Neural cell (in vitro differentiated cells): ENCODE measurements at regions not wholly inside any gene's neighbourhood (a gene's known extent, or its start where the extent isn't known, plus 50 kb on each side); places are given as distances from the start of the nearest gene placed in this dataset.

Experiments
- H2AFZ ChIP-seq: fragments of 200-600, 300-800 bp; sonication (generic), shearing (Covaris generic); 2 replicates; pipeline ENCODE4 v1.6.0; 2014; ENCODE audit warnings: low read depth, mild to moderate bottlenecking, antibody characterized with exemption, low read length, moderate library complexity
- H3F3A ChIP-seq: fragments of 200-600 bp; shearing (Covaris generic); 2 replicates; pipeline ENCODE4 v1.6.1; 2016; ENCODE audit warnings: mild to moderate bottlenecking, moderate library complexity, mixed read lengths, antibody characterized with exemption, low read length; ENCODE audit not compliant: insufficient read depth, poor library complexity, severe bottlenecking
- H3K27ac ChIP-seq: fragments of 200-600, 300-800 bp; sonication (generic), shearing (Covaris generic); 2 replicates; pipeline ENCODE4 v1.5.1; 2014; ENCODE audit warnings: mild to moderate bottlenecking, low read length, moderate library complexity
- H3K27me3 ChIP-seq: fragments of 300-800, 200-600 bp; sonication (generic), shearing (Covaris generic); 2 replicates; pipeline ENCODE4 v1.6.0; 2014; ENCODE audit warnings: mild to moderate bottlenecking, low read depth, low read length, moderate library complexity; ENCODE audit not compliant: insufficient read depth
- H3K36me3 ChIP-seq: fragments of 300-800, 200-600 bp; sonication (generic), shearing (Covaris generic); 2 replicates; pipeline ENCODE4 v1.5.1; 2014; ENCODE audit warnings: mild to moderate bottlenecking, antibody characterized with exemption, low read length, moderate library complexity; ENCODE audit not compliant: insufficient read depth
- H3K4me2 ChIP-seq: fragments of 300-800, 200-600 bp; sonication (generic), shearing (Covaris generic); 2 replicates; pipeline ENCODE4 v1.6.0; 2014; ENCODE audit warnings: mild to moderate bottlenecking, low read length
- H3K4me3 ChIP-seq: fragments of 300-800, 200-600 bp; sonication (generic), shearing (Covaris generic); 2 replicates; pipeline ENCODE4 v1.5.1; 2014; ENCODE audit warnings: mild to moderate bottlenecking, low read length, moderate library complexity
- H3K79me2 ChIP-seq: fragments of 200-600 bp; shearing (Covaris generic); replicated peaks from 2 replicates; pipeline ENCODE4 v1.6.0; 2014; ENCODE audit warnings: mild to moderate bottlenecking, low read length, moderate library complexity; ENCODE audit not compliant: insufficient read depth
- H3K9ac ChIP-seq: fragments of 300-800, 200-600 bp; sonication (generic), shearing (Covaris generic); 2 replicates; pipeline ENCODE4 v1.6.1; 2016; ENCODE audit warnings: mild to moderate bottlenecking, low read length, mixed read lengths
- H3K9me2 ChIP-seq: fragments of 200-600 bp; shearing (Covaris generic); 2 replicates; pipeline ENCODE4 v1.6.1; 2016; ENCODE audit warnings: mild to moderate bottlenecking, low read length, mixed read lengths; ENCODE audit not compliant: insufficient read depth
- H3K9me3 ChIP-seq: fragments of 200-600, 300-800 bp; sonication (generic), shearing (Covaris generic); 2 replicates; pipeline ENCODE4 v1.6.1; 2016; ENCODE audit warnings: mild to moderate bottlenecking, mixed run types, low read length, moderate library complexity, mixed read lengths
- H4K20me1 ChIP-seq: fragments of 200-600 bp; shearing (Covaris generic); 2 replicates; pipeline ENCODE4 v1.6.1; 2016; ENCODE audit warnings: mild to moderate bottlenecking, mixed run types; ENCODE audit not compliant: insufficient read depth
- EP300 ChIP-seq: fragments of 450-650 bp; conservative IDR thresholded peaks from 2 replicates; pipeline ENCODE4 v1.6.1; 2014; ENCODE audit warnings: antibody characterized with exemption, mild to moderate bottlenecking, moderate library complexity; ENCODE audit not compliant: poor library complexity, severe bottlenecking
- EZH2 ChIP-seq: fragments of 200-600, 300-800 bp; shearing (Covaris generic), sonication (generic); IDR thresholded peaks from 2 replicates; pipeline ENCODE4 v1.6.1; 2014; ENCODE audit warnings: antibody characterized with exemption, low read length, borderline replicate concordance, mild to moderate bottlenecking; ENCODE audit not compliant: insufficient read depth, poor library complexity, severe bottlenecking
- MXI1 ChIP-seq: fragments of 450-650 bp; conservative IDR thresholded peaks from 2 replicates; pipeline ENCODE4 v1.6.1; 2014; ENCODE audit warnings: antibody characterized with exemption, mild to moderate bottlenecking; ENCODE audit not compliant: poor library complexity, severe bottlenecking
- POLR2AphosphoS5 ChIP-seq: IDR thresholded peaks from 2 replicates; pipeline ENCODE4 v1.6.1; 2012
- RAD21 ChIP-seq: fragments of 450-650 bp; conservative IDR thresholded peaks from 2 replicates; pipeline ENCODE4 v1.6.1; 2014; ENCODE audit warnings: antibody characterized with exemption, mild to moderate bottlenecking, moderate library complexity
- SMC3 ChIP-seq: fragments of 450-650 bp; conservative IDR thresholded peaks from 2 replicates; pipeline ENCODE4 v1.6.1; 2014; ENCODE audit warnings: antibody characterized with exemption, mild to moderate bottlenecking, moderate library complexity; ENCODE audit not compliant: poor library complexity
- TAF1 ChIP-seq: IDR thresholded peaks from 2 replicates; pipeline ENCODE4 v1.6.1; 2012; ENCODE audit warnings: low read depth
- TF ChIP-seq, protein P1 (sequence below): IDR thresholded peaks from 2 replicates; pipeline ENCODE4 v1.6.1; 2012; ENCODE audit warnings: borderline replicate concordance
- TF ChIP-seq, protein P2 (sequence below): fragments of 450-650 bp; IDR thresholded peaks from 2 replicates; pipeline ENCODE4 v1.5.1; 2014; ENCODE audit warnings: antibody characterized with exemption, mild to moderate bottlenecking, moderate library complexity; ENCODE audit not compliant: poor library complexity, severe bottlenecking

- H3K27ac ChIP-seq = no peak overlapping the region
- H3K9me2 ChIP-seq = no peaks in the 10 kb centered on the region
- no peak overlapping the region for H3K4me3 ChIP-seq
- H3K79me2 ChIP-seq = no peaks in the 10 kb centered on the region
- no peaks in the 10 kb centered on the region for H3K27me3 ChIP-seq
- H3F3A ChIP-seq = no peaks in the 10 kb centered on the region
- H3K4me2 ChIP-seq = no peak overlapping the region
- no peaks in the 10 kb centered on the region for H3K9me3 ChIP-seq
- H3K9ac ChIP-seq = no peak overlapping the region
- H4K20me1 ChIP-seq = no peaks in the 10 kb centered on the region
- no peaks in the 10 kb centered on the region for H3K36me3 ChIP-seq
- H2AFZ ChIP-seq = no peak overlapping the region
- TF ChIP-seq EZH2 = no peak
- TF ChIP-seq EP300 = no peak
- no peak for TF ChIP-seq TAF1
- TF ChIP-seq POLR2AphosphoS5 = no peak
- no peak for TF ChIP-seq RAD21
- no peak for TF ChIP-seq MXI1
- no peak for TF ChIP-seq SMC3
- TF ChIP-seq, protein P1, sequence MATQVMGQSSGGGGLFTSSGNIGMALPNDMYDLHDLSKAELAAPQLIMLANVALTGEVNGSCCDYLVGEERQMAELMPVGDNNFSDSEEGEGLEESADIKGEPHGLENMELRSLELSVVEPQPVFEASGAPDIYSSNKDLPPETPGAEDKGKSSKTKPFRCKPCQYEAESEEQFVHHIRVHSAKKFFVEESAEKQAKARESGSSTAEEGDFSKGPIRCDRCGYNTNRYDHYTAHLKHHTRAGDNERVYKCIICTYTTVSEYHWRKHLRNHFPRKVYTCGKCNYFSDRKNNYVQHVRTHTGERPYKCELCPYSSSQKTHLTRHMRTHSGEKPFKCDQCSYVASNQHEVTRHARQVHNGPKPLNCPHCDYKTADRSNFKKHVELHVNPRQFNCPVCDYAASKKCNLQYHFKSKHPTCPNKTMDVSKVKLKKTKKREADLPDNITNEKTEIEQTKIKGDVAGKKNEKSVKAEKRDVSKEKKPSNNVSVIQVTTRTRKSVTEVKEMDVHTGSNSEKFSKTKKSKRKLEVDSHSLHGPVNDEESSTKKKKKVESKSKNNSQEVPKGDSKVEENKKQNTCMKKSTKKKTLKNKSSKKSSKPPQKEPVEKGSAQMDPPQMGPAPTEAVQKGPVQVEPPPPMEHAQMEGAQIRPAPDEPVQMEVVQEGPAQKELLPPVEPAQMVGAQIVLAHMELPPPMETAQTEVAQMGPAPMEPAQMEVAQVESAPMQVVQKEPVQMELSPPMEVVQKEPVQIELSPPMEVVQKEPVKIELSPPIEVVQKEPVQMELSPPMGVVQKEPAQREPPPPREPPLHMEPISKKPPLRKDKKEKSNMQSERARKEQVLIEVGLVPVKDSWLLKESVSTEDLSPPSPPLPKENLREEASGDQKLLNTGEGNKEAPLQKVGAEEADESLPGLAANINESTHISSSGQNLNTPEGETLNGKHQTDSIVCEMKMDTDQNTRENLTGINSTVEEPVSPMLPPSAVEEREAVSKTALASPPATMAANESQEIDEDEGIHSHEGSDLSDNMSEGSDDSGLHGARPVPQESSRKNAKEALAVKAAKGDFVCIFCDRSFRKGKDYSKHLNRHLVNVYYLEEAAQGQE = no peak
- TF ChIP-seq, protein P2, sequence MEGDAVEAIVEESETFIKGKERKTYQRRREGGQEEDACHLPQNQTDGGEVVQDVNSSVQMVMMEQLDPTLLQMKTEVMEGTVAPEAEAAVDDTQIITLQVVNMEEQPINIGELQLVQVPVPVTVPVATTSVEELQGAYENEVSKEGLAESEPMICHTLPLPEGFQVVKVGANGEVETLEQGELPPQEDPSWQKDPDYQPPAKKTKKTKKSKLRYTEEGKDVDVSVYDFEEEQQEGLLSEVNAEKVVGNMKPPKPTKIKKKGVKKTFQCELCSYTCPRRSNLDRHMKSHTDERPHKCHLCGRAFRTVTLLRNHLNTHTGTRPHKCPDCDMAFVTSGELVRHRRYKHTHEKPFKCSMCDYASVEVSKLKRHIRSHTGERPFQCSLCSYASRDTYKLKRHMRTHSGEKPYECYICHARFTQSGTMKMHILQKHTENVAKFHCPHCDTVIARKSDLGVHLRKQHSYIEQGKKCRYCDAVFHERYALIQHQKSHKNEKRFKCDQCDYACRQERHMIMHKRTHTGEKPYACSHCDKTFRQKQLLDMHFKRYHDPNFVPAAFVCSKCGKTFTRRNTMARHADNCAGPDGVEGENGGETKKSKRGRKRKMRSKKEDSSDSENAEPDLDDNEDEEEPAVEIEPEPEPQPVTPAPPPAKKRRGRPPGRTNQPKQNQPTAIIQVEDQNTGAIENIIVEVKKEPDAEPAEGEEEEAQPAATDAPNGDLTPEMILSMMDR = no peak
Observed at GRCh38 chr12:19941096-19941495, 427.2 kb upstream of the PDE3A start.

DNA sequence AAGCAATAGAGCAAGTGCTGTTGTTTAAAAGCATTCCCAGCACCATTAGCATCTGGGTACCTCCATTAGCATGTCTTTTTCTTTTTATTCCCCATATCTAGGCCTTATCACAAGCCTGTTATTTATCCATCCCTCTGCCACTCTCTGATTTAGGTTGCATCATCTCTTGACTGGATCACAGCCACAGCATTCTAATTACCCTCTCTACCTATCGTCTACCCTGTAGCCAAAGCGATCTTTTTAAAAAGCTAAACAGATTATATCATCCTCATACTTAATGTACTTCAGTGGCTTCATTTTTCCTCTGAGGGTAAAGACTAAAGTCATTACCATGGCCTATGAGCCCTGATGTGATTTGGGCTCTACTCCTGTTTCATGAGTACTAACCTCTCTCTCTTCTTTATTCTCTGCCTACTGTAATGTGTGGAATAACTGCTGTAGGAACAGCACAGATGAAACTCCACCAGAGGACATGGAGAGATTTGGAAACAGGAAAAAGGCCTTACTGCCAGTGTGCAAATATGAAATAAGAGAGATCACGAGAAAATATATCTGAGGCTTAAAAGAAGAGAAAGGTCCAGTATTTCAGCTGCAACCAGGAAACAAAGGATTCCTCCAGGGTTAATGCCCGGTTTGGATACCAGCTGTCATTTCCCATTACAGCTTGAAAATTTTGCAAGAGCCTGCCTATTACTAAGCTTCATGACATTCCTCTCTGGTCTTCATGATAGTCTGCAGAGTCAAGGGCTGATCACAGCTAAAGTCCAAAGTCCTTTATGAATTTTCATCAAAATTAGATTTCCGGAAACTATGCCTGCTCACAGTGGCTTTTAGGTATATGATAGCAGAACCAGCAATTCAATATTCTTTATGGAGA lies 422.5 kb upstream of the PDE3A start:
- Histone ChIP-seq H3K9me3 (no peaks in the 10 kb centered on the region), H3F3A (no peaks in the 10 kb centered on the region), H3K79me2 (no peaks in the 10 kb centered on the region), H3K36me3 (no peaks in the 10 kb centered on the region), H2AFZ (no peak overlapping the region), H3K4me2 (no peak overlapping the region), H3K27ac (no peak overlapping the region), H3K4me3 (no peak overlapping the region), H4K20me1 (no peaks in the 10 kb centered on the region), H3K9me2 (no peaks in the 10 kb centered on the region), H3K9ac (no peak overlapping the region), H3K27me3 (no peaks in the 10 kb centered on the region)
- TF ChIP-seq EP300 (no peak), RAD21 (no peak), SMC3 (no peak), TAF1 (no peak), POLR2AphosphoS5 (no peak), MXI1 (no peak), EZH2 (no peak)
- TF ChIP-seq, protein P1 = no peak
- TF ChIP-seq, protein P2 = no peak
